ENCODE measurements at regions not wholly inside any gene's neighbourhood (a gene's known extent, or its start where the extent isn't known, plus 50 kb on each side); places are given as distances from the start of the nearest gene placed in this dataset.

- ChIA-PET RAD21 (ENCODE audit: low non-redundant PET in 1 of 2, low total read pairs in 2 of 2, uncharacterized antibody in 2 of 2, unreplicated experiment in 2 of 2) (no interaction called here), POLR2A (no interaction called here), CTCF (no interaction called here)
- Histone ChIP-seq H3K4me3 (replicated peaks in 1 of 2; ENCODE audit: low read depth in 1 of 2, low read length in 2 of 2) (no peak overlapping the region), H3K27ac (ENCODE audit: low read depth, low read length) (no peak overlapping the region), H3K4me2 (ENCODE audit: low read length) (no peak overlapping the region), H4K20me1 (ENCODE audit: insufficient read depth) (no peaks in the 10 kb centered on the region), H2AFZ (ENCODE audit: low read depth, low read length, poor library complexity, severe bottlenecking) (no peak overlapping the region), H3K4me1 (ENCODE audit: control insufficient read depth in 1 of 2, insufficient read depth in 2 of 2, low read length in 2 of 2) (no peaks in the 10 kb centered on the region), H3K9ac (ENCODE audit: low read length) (no peak overlapping the region), H3K9me3 (ENCODE audit: control insufficient read depth in 1 of 2, insufficient read depth in 1 of 2, low read depth in 1 of 2, low read length in 2 of 2) (peaks cover 10 to 12% of the 10 kb centered on the region in 2 experiments; a peak in 3 of 4 replicates), H3K27me3 (ENCODE audit: insufficient read depth, low read length) (no peaks in the 10 kb centered on the region), H3K36me3 (ENCODE audit: control insufficient read depth in 1 of 2, insufficient read depth in 2 of 2, low read length in 2 of 2) (no peaks in the 10 kb centered on the region), H3K79me2 (ENCODE audit: insufficient read depth, low read length) (no peaks in the 10 kb centered on the region), H3K9me2 (ENCODE audit: insufficient read depth) (no peaks in the 10 kb centered on the region; the same call in 1 of the 2 replicates)
- DNase-seq (ENCODE audit: low read depth, low spot score), result no peak
- TF ChIP-seq ZFX (IDR thresholded peaks at IDR 0.05), result no peak
- no peak for TF ChIP-seq CBX3 (IDR thresholded peaks at IDR 0.05; ENCODE audit: low read depth)
- TF ChIP-seq ELF1 (IDR thresholded peaks at IDR 0.05; ENCODE audit: borderline replicate concordance, low read depth), result no peak
- no peak for TF ChIP-seq ZBTB33 (IDR thresholded peaks at IDR 0.05; ENCODE audit: extremely low read depth, insufficient replicate concordance, low read length)
- no peak for TF ChIP-seq CEBPB (IDR thresholded peaks at IDR 0.05; ENCODE audit: low read depth)
- no peak for TF ChIP-seq EZH2phosphoT487 (IDR thresholded peaks at IDR 0.05; ENCODE audit: borderline replicate concordance)
- no peak for TF ChIP-seq SP1 (IDR thresholded peaks at IDR 0.05; ENCODE audit: low read depth)
- TF ChIP-seq JUND (IDR thresholded peaks at IDR 0.05), result no peak
- TF ChIP-seq MAX (IDR thresholded peaks at IDR 0.05), result no peak
- no peak for TF ChIP-seq EGR1 (IDR thresholded peaks at IDR 0.05; ENCODE audit: low read depth)
- no peak for TF ChIP-seq CTCF (IDR thresholded peaks at IDR 0.05 in 2 of 3, conservative IDR thresholded peaks at IDR 0.05 in 1 of 3; ENCODE audit: borderline replicate concordance in 1 of 3, insufficient read depth in 1 of 3, low read depth in 2 of 3, low read length in 2 of 3)
- no peak for TF ChIP-seq POLR2AphosphoS5 (IDR thresholded peaks at IDR 0.05; ENCODE audit: low read depth, low read length)
- no peak for TF ChIP-seq SRF (IDR thresholded peaks at IDR 0.05; ENCODE audit: low read depth)
- TF ChIP-seq SIN3A (IDR thresholded peaks at IDR 0.05; ENCODE audit: low read depth), result no peak
- TF ChIP-seq REST (IDR thresholded peaks at IDR 0.05; ENCODE audit: low read depth), result no peak
- no peak for TF ChIP-seq YY1 (IDR thresholded peaks at IDR 0.05; ENCODE audit: extremely low read depth, insufficient replicate concordance, low read depth, low read length)
- TF ChIP-seq ZNF274 (IDR thresholded peaks at IDR 0.05; ENCODE audit: low read depth, low read length), result no peak
- intact Hi-C loops (cut with micrococcal nuclease), result no loop called here
- BruUV-seq (replicated peaks), result no TSS peak
- ATAC-seq, result no peak
Measured at GRCh38 chr6:106860940-106861339, 113.6 kb downstream of the CD24 start.
